Spleen (tissue), 11 donors: ENCODE measurements at regions not wholly inside any gene's neighbourhood (a gene's known extent, or its start where the extent isn't known, plus 50 kb on each side); places are given as distances from the start of the nearest gene placed in this dataset.
A peak's percentile ranks its signal among the peaks of the same experiment; 100 is the strongest.

ENCODE experiments used
- DNase-seq: peaks from one replicate; pipeline ENCODE4 v3.0.0-alpha.2; 2020
- H3K27ac ChIP-seq, 8 donors: fragments of 200-600 bp; sonication (generic) in 7 of 8; 1 replicate in 4 of 8; 2 replicates in 4 of 8; pipeline versions ENCODE4 v1.5.0 to v1.8.0; 2016 to 2021; ENCODE audit warnings: inconsistent platforms in 4 of 8, mild to moderate bottlenecking in 4 of 8, moderate library complexity in 1 of 8
- H3K27me3 ChIP-seq, 7 donors: fragments of 200-600 bp; sonication (generic) in 6 of 7; replicated peaks in 1 of 7; 1 replicate in 4 of 7; 2 replicates in 3 of 7; pipeline versions ENCODE4 v1.5.0 to v1.8.0; 2016 to 2021; ENCODE audit warnings: inconsistent platforms in 3 of 7, mild to moderate bottlenecking in 1 of 7
- H3K36me3 ChIP-seq, 6 donors: fragments of 200-600 bp; sonication (generic) in 5 of 6; 1 replicate in 4 of 6; 2 replicates in 2 of 6; pipeline versions ENCODE4 v1.5.0 to v1.8.0; 2016 to 2021; ENCODE audit warnings: inconsistent platforms in 2 of 6
- H3K4me1 ChIP-seq, 6 donors: fragments of 200-600 bp; sonication (generic) in 5 of 6; 1 replicate in 3 of 6; 2 replicates in 3 of 6; pipeline versions ENCODE4 v1.5.0 to v1.8.0; 2016 to 2021; ENCODE audit warnings: inconsistent platforms in 3 of 6
- H3K4me3 ChIP-seq, 8 donors: fragments of 200-600 bp; sonication (generic) in 7 of 8; 1 replicate in 4 of 8; 2 replicates in 4 of 8; pipeline versions ENCODE4 v1.5.0 to v1.8.0; 2016 to 2021; ENCODE audit warnings: inconsistent platforms in 4 of 8, mild to moderate bottlenecking in 4 of 8, moderate library complexity in 2 of 8
- H3K9me3 ChIP-seq, 8 donors: fragments of 200-600 bp; sonication (generic) in 7 of 8; 1 replicate in 4 of 8; 2 replicates in 4 of 8; pipeline versions ENCODE4 v1.5.0 to v1.8.0; 2016 to 2021; ENCODE audit warnings: inconsistent platforms in 4 of 8
- POLR2A ChIP-seq, 3 donors: fragments of 450-650 bp; IDR thresholded peaks; one replicate each; pipeline ENCODE4 v1.5.1; 2017; ENCODE audit warnings: antibody characterized with exemption in 3 of 3, mild to moderate bottlenecking in 1 of 3
- POLR2AphosphoS5 ChIP-seq, 3 donors: sonication (generic); formaldehyde crosslinking; IDR thresholded peaks; one replicate each; pipeline ENCODE4 v1.5.1; 2017; ENCODE audit warnings: antibody characterized with exemption in 3 of 3
- WGBS, 5 donors: extraction: QIAGEN DNeasy Blood & Tissue Kit in 3 of 5; methylation state at CpG; one replicate each; pipeline versions ENCODE4 v1.1.5 to v1.1.7; 2013 to 2018; 5-methylcytosine and 5-hydroxymethylcytosine counted together
- intact Hi-C: fragments of 100-400 bp; cut with DNase I; formaldehyde crosslinking; loops from one replicate; pipeline ENCODE4 v1.15.0; 2023; ENCODE audit warnings: low total_unique reads
- TF ChIP-seq, protein P1 (sequence below), 11 experiments: fragments of 200-600 bp in 7 of 11; fragments of 450-650 bp in 4 of 11; sonication (generic) in 4 of 11; IDR thresholded peaks in 8 of 11; conservative IDR thresholded peaks in 3 of 11; 1 replicate in 7 of 11; 2 replicates in 4 of 11; pipeline versions ENCODE4 v1.4.0 to v1.8.0; 2016 to 2021; ENCODE audit warnings: antibody characterized with exemption in 11 of 11, inconsistent platforms in 4 of 11, mild to moderate bottlenecking in 1 of 11
- donor health status: healthy with polysubstance abuse.
- donor health status: DM: no; HTN: no; CAD: no; lungs with moderate emphysema.
- donor health status: DM: no; HTN: no; CAD: no.
- donor health status: Bipolar disorder and iron deficiency.
- donor health status: healthy.
- donor health status: DM: no; HTN: no; CAD: no.
- donor health status: DM: yes; HTN: yes; CAD: no.

DNA sequence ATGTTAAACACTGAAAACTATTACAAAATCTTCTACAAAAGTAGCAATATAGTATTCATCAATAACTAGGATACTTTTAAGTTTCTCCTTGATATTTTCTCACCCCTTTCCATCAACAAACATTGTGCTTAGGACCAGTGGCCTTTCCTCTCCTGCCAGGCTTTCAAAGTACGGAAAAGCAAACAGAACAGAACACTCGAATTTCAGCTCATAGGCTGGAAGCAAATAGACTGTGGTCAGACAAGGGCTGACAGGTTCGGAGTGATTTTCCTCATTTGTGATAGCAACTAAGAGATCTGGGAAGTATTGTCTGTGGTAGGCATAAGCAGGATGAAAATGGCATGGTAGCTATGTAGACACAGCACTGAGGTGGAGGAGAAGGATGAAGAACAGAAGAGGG is 68.6 kb upstream of the SORBS2 start:
- no peaks in the 10 kb centered on the region for H3K9me3 ChIP-seq
- WGBS, 5 donors = 61 to 76% (median 69%) methylated on average over 3 of the region's 3 CpGs
- no peaks in the 10 kb centered on the region for H3K36me3 ChIP-seq
- H3K27me3 ChIP-seq = no peaks in the 10 kb centered on the region
- no peak for DNase-seq
- H3K27ac ChIP-seq = peak overlapping the region in 4 of 8 donors; percentile 16 to 49 (median 38)
- H3K4me1 ChIP-seq = peaks cover 0 to 5% (median 0%) of the 10 kb centered on the region in 6 donors
- TF ChIP-seq, protein P1, sequence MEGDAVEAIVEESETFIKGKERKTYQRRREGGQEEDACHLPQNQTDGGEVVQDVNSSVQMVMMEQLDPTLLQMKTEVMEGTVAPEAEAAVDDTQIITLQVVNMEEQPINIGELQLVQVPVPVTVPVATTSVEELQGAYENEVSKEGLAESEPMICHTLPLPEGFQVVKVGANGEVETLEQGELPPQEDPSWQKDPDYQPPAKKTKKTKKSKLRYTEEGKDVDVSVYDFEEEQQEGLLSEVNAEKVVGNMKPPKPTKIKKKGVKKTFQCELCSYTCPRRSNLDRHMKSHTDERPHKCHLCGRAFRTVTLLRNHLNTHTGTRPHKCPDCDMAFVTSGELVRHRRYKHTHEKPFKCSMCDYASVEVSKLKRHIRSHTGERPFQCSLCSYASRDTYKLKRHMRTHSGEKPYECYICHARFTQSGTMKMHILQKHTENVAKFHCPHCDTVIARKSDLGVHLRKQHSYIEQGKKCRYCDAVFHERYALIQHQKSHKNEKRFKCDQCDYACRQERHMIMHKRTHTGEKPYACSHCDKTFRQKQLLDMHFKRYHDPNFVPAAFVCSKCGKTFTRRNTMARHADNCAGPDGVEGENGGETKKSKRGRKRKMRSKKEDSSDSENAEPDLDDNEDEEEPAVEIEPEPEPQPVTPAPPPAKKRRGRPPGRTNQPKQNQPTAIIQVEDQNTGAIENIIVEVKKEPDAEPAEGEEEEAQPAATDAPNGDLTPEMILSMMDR (IDR thresholded peaks at IDR 0.05 in 8 of 11, conservative IDR thresholded peaks at IDR 0.05 in 3 of 11) = no peak
- TF ChIP-seq POLR2A (IDR thresholded peaks at IDR 0.05) = no peak
- TF ChIP-seq POLR2AphosphoS5 (IDR thresholded peaks at IDR 0.05) = no peak
- intact Hi-C loops = no loop called here
- no peak overlapping the region for H3K4me3 ChIP-seq

DNA sequence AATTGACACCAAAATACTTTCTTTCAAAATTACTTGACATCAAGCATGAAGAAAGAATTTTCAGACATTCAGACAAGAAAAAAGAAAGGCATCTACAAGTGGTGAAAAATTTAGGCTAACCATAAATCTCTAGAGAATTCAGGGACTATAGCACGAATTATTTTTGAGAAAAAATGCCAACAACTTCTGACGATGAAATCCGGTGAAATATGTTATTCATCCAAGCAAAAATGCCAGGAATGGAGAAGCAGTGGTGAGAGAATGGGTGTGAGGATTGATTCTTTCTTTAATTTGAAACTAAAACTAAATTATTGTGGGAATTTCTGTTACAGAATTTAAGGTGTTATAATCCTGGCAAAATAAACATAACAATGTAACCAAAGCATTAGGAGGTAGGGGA is 69.4 kb upstream of the SORBS2 start:
- Histone ChIP-seq H3K27ac (peak overlapping the region in 5 of 8 donors; percentile 9 to 49 (median 31)), H3K27me3 (no peaks in the 10 kb centered on the region), H3K36me3 (no peaks in the 10 kb centered on the region), H3K9me3 (no peaks in the 10 kb centered on the region), H3K4me3 (no peak overlapping the region), H3K4me1 (peaks cover 0 to 5% (median 0%) of the 10 kb centered on the region in 6 donors)
- TF ChIP-seq POLR2AphosphoS5 (IDR thresholded peaks at IDR 0.05) (no peak), POLR2A (IDR thresholded peaks at IDR 0.05) (no peak)
- TF ChIP-seq, protein P1 (IDR thresholded peaks at IDR 0.05 in 8 of 11, conservative IDR thresholded peaks at IDR 0.05 in 3 of 11) = no peak
- DNase-seq = no peak
- intact Hi-C loops = no loop called here
- 72 to 86% (median 77%) methylated on average over 3 of the region's 3 CpGs for WGBS, 5 donors

DNA sequence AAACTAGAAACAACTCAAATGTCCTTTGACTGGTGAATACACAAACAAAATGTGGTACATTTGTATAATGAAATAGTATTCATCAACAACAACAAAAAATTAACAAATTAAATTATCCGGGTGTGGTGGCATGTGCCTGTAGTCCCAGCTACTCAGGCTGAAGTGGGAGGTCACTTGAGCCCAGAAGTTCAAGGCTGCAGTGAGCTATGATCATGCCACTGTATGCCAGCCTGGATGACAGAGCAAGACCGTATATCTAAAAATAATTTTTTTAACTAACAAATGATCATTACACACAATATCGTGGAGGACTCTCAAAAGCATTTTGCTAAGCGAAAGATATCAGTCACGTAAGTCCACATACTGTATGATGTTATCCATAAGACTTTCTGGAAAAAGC is 71.6 kb upstream of the SORBS2 start:
- Histone ChIP-seq H3K36me3 (peaks cover 0 to 3% (median 0%) of the 10 kb centered on the region in 6 donors), H3K27ac (peak overlapping the region in 6 of 8 donors; percentile 2 to 37 (median 9)), H3K27me3 (no peaks in the 10 kb centered on the region), H3K4me3 (no peak overlapping the region), H3K9me3 (peaks cover 0 to 7% (median 6%) of the 10 kb centered on the region in 8 donors), H3K4me1 (peaks cover 0 to 9% (median 1%) of the 10 kb centered on the region in 6 donors)
- intact Hi-C loops = no loop called here
- WGBS, 5 donors = 74 to 90% (median 81%) methylated on average over 5 of the region's 5 CpGs
- DNase-seq = no peak
- TF ChIP-seq, protein P1 (IDR thresholded peaks at IDR 0.05 in 8 of 11, conservative IDR thresholded peaks at IDR 0.05 in 3 of 11) = no peak
- TF ChIP-seq POLR2A (IDR thresholded peaks at IDR 0.05) = no peak

DNA sequence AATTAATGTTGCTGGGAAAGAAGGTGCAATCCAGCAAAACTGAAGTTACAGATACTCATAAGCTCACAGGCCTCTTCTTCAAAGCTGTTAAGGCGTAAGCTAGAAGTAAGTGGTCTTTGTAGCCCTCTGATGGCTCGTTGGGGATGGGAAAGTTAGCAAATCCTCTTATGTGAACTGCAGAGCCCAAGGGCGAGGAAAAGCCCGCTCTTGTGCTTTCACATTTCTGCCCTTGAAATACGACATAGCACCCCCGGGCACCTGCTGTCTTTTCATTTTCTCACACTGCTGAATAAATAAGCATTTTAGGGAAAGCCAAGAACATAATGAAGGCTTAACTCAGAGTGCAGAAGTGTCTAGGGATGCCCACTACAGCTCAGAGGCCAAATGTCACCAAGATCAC is 73.1 kb upstream of the SORBS2 start:
- peaks cover 0 to 10% (median 7%) of the 10 kb centered on the region in 8 donors for H3K9me3 ChIP-seq
- DNase-seq = no peak
- H3K36me3 ChIP-seq = peaks cover 0 to 6% (median 0%) of the 10 kb centered on the region in 6 donors
- H3K27me3 ChIP-seq = no peaks in the 10 kb centered on the region
- peaks cover 0 to 9% (median 1%) of the 10 kb centered on the region in 6 donors for H3K4me1 ChIP-seq
- H3K27ac ChIP-seq = no peak overlapping the region
- 68 to 90% (median 88%) methylated on average over 6 of the region's 6 CpGs for WGBS, 5 donors
- intact Hi-C loops = no loop called here
- H3K4me3 ChIP-seq = no peak overlapping the region
- TF ChIP-seq, protein P1 (IDR thresholded peaks at IDR 0.05 in 8 of 11, conservative IDR thresholded peaks at IDR 0.05 in 3 of 11) = no peak
- no peak for TF ChIP-seq POLR2AphosphoS5 (IDR thresholded peaks at IDR 0.05)
- no peak for TF ChIP-seq POLR2A (IDR thresholded peaks at IDR 0.05)
